Neuronal stem cell (in vitro differentiated cells): ENCODE measurements at regions not wholly inside any gene's neighbourhood (a gene's known extent, or its start where the extent isn't known, plus 50 kb on each side); places are given as distances from the start of the nearest gene placed in this dataset.
"Not testable (repeated sequence)": the region's sequence is repeated elsewhere in the genome, so short reads cannot be mapped to it uniquely, and the experiment has no call there.

Source experiments
- DNase-seq: peaks from one replicate; pipeline ENCODE4 v3.0.0-alpha.2; 2013; ENCODE audit warnings: low spot score
- H2AFZ ChIP-seq: one replicate; pipeline ENCODE4 v1.6.1; 2013; ENCODE audit warnings: mild to moderate bottlenecking, low read length, inconsistent platforms
- H2AK5ac ChIP-seq: 2 replicates; pipeline ENCODE4 v1.6.1; 2013; ENCODE audit warnings: low read depth, mild to moderate bottlenecking, inconsistent platforms, low read length, moderate library complexity, mixed read lengths
- H2BK120ac ChIP-seq: 2 replicates; pipeline ENCODE4 v1.6.1; 2013; ENCODE audit warnings: low read depth, mild to moderate bottlenecking, inconsistent platforms, low read length, moderate library complexity, mixed read lengths
- H2BK12ac ChIP-seq: one replicate; pipeline ENCODE4 v1.6.1; 2013; ENCODE audit warnings: low read length, inconsistent platforms
- H2BK15ac ChIP-seq: 2 replicates; pipeline ENCODE4 v1.6.1; 2013; ENCODE audit warnings: mild to moderate bottlenecking, low read length, inconsistent platforms, mixed read lengths
- H2BK5ac ChIP-seq: one replicate; pipeline ENCODE4 v1.6.1; 2013; ENCODE audit warnings: inconsistent platforms, mild to moderate bottlenecking, low read length, moderate library complexity
- H3K14ac ChIP-seq: one replicate; pipeline ENCODE4 v1.6.1; 2013; ENCODE audit warnings: low read length, inconsistent platforms
- H3K18ac ChIP-seq: 2 replicates; pipeline ENCODE4 v1.6.1; 2013; ENCODE audit warnings: low read length, inconsistent platforms
- H3K23ac ChIP-seq: 2 replicates; pipeline ENCODE4 v1.6.1; 2013; ENCODE audit warnings: low read depth, mild to moderate bottlenecking, mixed read lengths, low read length, inconsistent platforms; ENCODE audit not compliant: poor library complexity
- H3K27ac ChIP-seq: replicated peaks from 3 replicates; pipeline ENCODE4 v1.5.1; 2013; ENCODE audit warnings: low read length, inconsistent platforms
- H3K27me3 ChIP-seq, 3 experiments: 2 replicates each; pipeline ENCODE4 v1.6.1; 2013; ENCODE audit warnings: low read length in 3 of 3, mild to moderate bottlenecking in 2 of 3, inconsistent platforms in 1 of 3, low read depth in 1 of 3, mixed read lengths in 1 of 3, moderate library complexity in 1 of 3; ENCODE audit not compliant: control insufficient read depth in 3 of 3, insufficient read depth in 3 of 3
- H3K36me3 ChIP-seq, 2 donors: replicated peaks in 1 of 2; 2 replicates each; pipeline ENCODE4 v1.6.1; 2013; ENCODE audit warnings: low read length in 2 of 2; ENCODE audit not compliant: control insufficient read depth in 2 of 2, insufficient read depth in 2 of 2
- H3K4ac ChIP-seq: 2 replicates; pipeline ENCODE4 v1.6.1; 2013; ENCODE audit warnings: inconsistent platforms, mild to moderate bottlenecking, low read length, moderate library complexity
- H3K4me1 ChIP-seq, 2 donors: 1 replicate in 1 of 2; 2 replicates in 1 of 2; pipeline ENCODE4 v1.6.1; 2013; ENCODE audit warnings: low read length in 2 of 2, low read depth in 1 of 2; ENCODE audit not compliant: control insufficient read depth in 2 of 2, insufficient read depth in 1 of 2
- H3K4me2 ChIP-seq: one replicate; pipeline ENCODE4 v1.6.1; 2013; ENCODE audit warnings: mild to moderate bottlenecking, low read length, inconsistent platforms; ENCODE audit not compliant: insufficient read depth, poor library complexity, severe bottlenecking
- H3K4me3 ChIP-seq, 2 donors: 2 replicates each; pipeline ENCODE4 v1.5.1; 2013; ENCODE audit warnings: low read length in 2 of 2, mild to moderate bottlenecking in 2 of 2, inconsistent platforms in 1 of 2, moderate library complexity in 1 of 2
- H3K79me1 ChIP-seq: one replicate; pipeline ENCODE4 v1.6.1; 2013; ENCODE audit warnings: low read depth, mild to moderate bottlenecking, inconsistent platforms, low read length, moderate library complexity
- H3K9ac ChIP-seq: one replicate; pipeline ENCODE4 v1.6.1; 2013; ENCODE audit warnings: mild to moderate bottlenecking, low read depth, low read length, inconsistent platforms; ENCODE audit not compliant: poor library complexity
- H3K9me3 ChIP-seq, 2 donors: replicated peaks in 1 of 2; 2 replicates each; pipeline versions ENCODE3 to v1.6.1; 2013; ENCODE audit warnings: low read length in 2 of 2, mild to moderate bottlenecking in 2 of 2, inconsistent platforms in 1 of 2, low read depth in 1 of 2, mixed read lengths in 1 of 2, moderate library complexity in 1 of 2; ENCODE audit not compliant: control insufficient read depth in 2 of 2, insufficient read depth in 1 of 2
- H4K8ac ChIP-seq: one replicate; pipeline ENCODE4 v1.6.1; 2013; ENCODE audit warnings: low read depth, mild to moderate bottlenecking, inconsistent platforms, low read length, moderate library complexity
- H4K91ac ChIP-seq: one replicate; pipeline ENCODE4 v1.6.1; 2013; ENCODE audit warnings: low read length, low read depth, mild to moderate bottlenecking, inconsistent platforms; ENCODE audit not compliant: poor library complexity
- WGBS, 2 donors: extraction: QIAGEN DNeasy Blood & Tissue Kit; methylation state at CpG; one replicate each; pipeline ENCODE4 v1.1.7; 2013; ENCODE audit warnings: missing lambda C conversion rate in 2 of 2, mixed read lengths in 1 of 2; ENCODE audit not compliant: insufficient read length in 2 of 2, insufficient replicate concordance in 1 of 2; ENCODE audit errors: extremely low coverage in 2 of 2; 5-methylcytosine and 5-hydroxymethylcytosine counted together

- Histone ChIP-seq H3K79me1 (no peaks in the 10 kb centered on the region), H2BK15ac (no peak overlapping the region), H3K27ac (no peak overlapping the region), H2BK5ac (no peak overlapping the region), H3K4me2 (no peak overlapping the region), H3K4ac (no peak overlapping the region), H4K8ac (no peak overlapping the region), H3K9ac (no peak overlapping the region), H2BK12ac (no peak overlapping the region), H2AK5ac (no peak overlapping the region), H3K23ac (no peak overlapping the region), H3K14ac (no peak overlapping the region), H3K18ac (no peak overlapping the region), H3K4me1 (no peaks in the 10 kb centered on the region), H3K36me3 (no peaks in the 10 kb centered on the region), H3K27me3 (no peaks in the 10 kb centered on the region), H3K4me3 (no peak overlapping the region), H2AFZ (no peak overlapping the region), H2BK120ac (no peak overlapping the region), H3K9me3 (no peaks in the 10 kb centered on the region), H4K91ac (no peak overlapping the region)
- no CpG with 5 or more reads among the region's 1 CpG for WGBS, 2 donors
- no peak for DNase-seq
Measured at GRCh38 chr12:59398164-59398563, 197.7 kb upstream of the SLC16A7 start.

- Histone ChIP-seq H3K4me2 (no peak overlapping the region), H3K14ac (no peak overlapping the region), H3K9ac (no peak overlapping the region), H4K8ac (no peak overlapping the region), H2BK12ac (no peak overlapping the region), H3K9me3 (no peaks in the 10 kb centered on the region), H2BK15ac (no peak overlapping the region), H3K36me3 (no peaks in the 10 kb centered on the region), H2AFZ (no peak overlapping the region), H3K27me3 (no peaks in the 10 kb centered on the region), H3K4ac (no peak overlapping the region), H2BK5ac (no peak overlapping the region), H3K79me1 (no peaks in the 10 kb centered on the region), H4K91ac (no peak overlapping the region), H3K27ac (no peak overlapping the region), H2AK5ac (no peak overlapping the region), H3K23ac (no peak overlapping the region), H3K4me3 (no peak overlapping the region), H3K18ac (no peak overlapping the region), H3K4me1 (no peaks in the 10 kb centered on the region), H2BK120ac (no peak overlapping the region)
- no CpG with 5 or more reads among the region's 4 CpGs for WGBS, 2 donors
- no peak for DNase-seq
Measured at GRCh38 chr12:59396919-59397318, 198.9 kb upstream of the SLC16A7 start.

GRCh38 chr12:59396519-59396918 is 199.3 kb upstream of the SLC16A7 start:
- no peak overlapping the region for H3K14ac ChIP-seq
- DNase-seq, result no peak

GRCh38 chr12:59395310-59395709 is 200.5 kb upstream of the SLC16A7 start:
- not testable (repeated sequence) for H3K27ac ChIP-seq, H3K36me3 ChIP-seq, H3K4me1 ChIP-seq

More at GRCh38 chr12:59396519-59396918, 199.3 kb upstream of the SLC16A7 start:
- H3K27ac ChIP-seq, result no peak overlapping the region
- H2BK15ac ChIP-seq, result no peak overlapping the region
- H3K4me1 ChIP-seq, result no peaks in the 10 kb centered on the region
- no peak overlapping the region for H3K4me2 ChIP-seq
- no peaks in the 10 kb centered on the region for H3K27me3 ChIP-seq
- H4K8ac ChIP-seq, result no peak overlapping the region
- no peaks in the 10 kb centered on the region for H3K9me3 ChIP-seq
- H3K4ac ChIP-seq, result no peak overlapping the region
- no peak overlapping the region for H3K4me3 ChIP-seq
- H2AFZ ChIP-seq, result no peak overlapping the region
- no peaks in the 10 kb centered on the region for H3K36me3 ChIP-seq
- no peak overlapping the region for H2BK120ac ChIP-seq
- no peak overlapping the region for H3K18ac ChIP-seq
- no peak overlapping the region for H3K23ac ChIP-seq
- no peak overlapping the region for H2AK5ac ChIP-seq
- H4K91ac ChIP-seq, result no peak overlapping the region
- no peak overlapping the region for H2BK5ac ChIP-seq
- no peak overlapping the region for H3K9ac ChIP-seq
- no peaks in the 10 kb centered on the region for H3K79me1 ChIP-seq
- no peak overlapping the region for H2BK12ac ChIP-seq

More at GRCh38 chr12:59395310-59395709, 200.5 kb upstream of the SLC16A7 start:
- H3K4me3 ChIP-seq, H3K27me3 ChIP-seq, H3K4me2 ChIP-seq, H2BK12ac ChIP-seq, H4K8ac ChIP-seq, H2AK5ac ChIP-seq, H3K18ac ChIP-seq, H3K4ac ChIP-seq, H4K91ac ChIP-seq, H2AFZ ChIP-seq, H2BK15ac ChIP-seq, H3K23ac ChIP-seq, H3K9ac ChIP-seq, H2BK5ac ChIP-seq, DNase-seq, H3K9me3 ChIP-seq, H2BK120ac ChIP-seq, H3K14ac ChIP-seq, H3K79me1 ChIP-seq: not testable (repeated sequence)
